K562 (cell line): ENCODE measurements at regions not wholly inside any gene's neighbourhood (a gene's known extent, or its start where the extent isn't known, plus 50 kb on each side); places are given as distances from the start of the nearest gene placed in this dataset.

ENCODE experiments used
- ATAC-seq: fragments of 200-7000 bp; cut with Tn5 transposase; 3 replicates; pipeline ENCODE4 v1.9.1; 2020; ENCODE audit warnings: moderate library complexity
- BruUV-seq: library from RNA; stranded (reverse); fragments of 400-500 nt; replicated peaks from 2 replicates; lab custom pipeline; 2021; lab: Mats Ljungman, UMichigan
- CTCF ChIA-PET: fragments of 300-600 bp; formaldehyde crosslinking; extraction: SDS; loops from one replicate; lab custom pipeline; 2021; ENCODE audit warnings: low intra/inter-chr PET ratio; lab: Yijun Ruan, JAX
- POLR2A ChIA-PET: fragments of 300-600, 350-650 bp; sonication (Branson Sonifier 250); formaldehyde crosslinking; extraction: SDS; loops from one replicate; lab custom pipeline; 2021; ENCODE audit warnings: antibody characterized with exemption, inconsistent platforms; lab: Yijun Ruan, JAX
- DNase-seq, 4 experiments: peaks; one replicate each; pipeline versions ENCODE4 v3.0.0 to v3.0.0-alpha.2; 2011 to 2018; ENCODE audit warnings: low spot score in 3 of 4, mixed read lengths in 3 of 4; ENCODE audit errors: extremely low read depth in 1 of 4
- FAIRE-seq: peaks from 2 replicates; lab custom pipeline; 2011; peaks lifted over from hg19 to GRCh38; lab: Jason Lieb, UNC
- H2AFZ ChIP-seq: 2 replicates; pipeline ENCODE4 v1.6.0; 2011; ENCODE audit warnings: low read depth, low read length, control low read depth, inconsistent platforms
- H3K27ac ChIP-seq: fragments of 200-600 bp; 3 replicates; pipeline ENCODE4 v1.8.0; 2011; ENCODE audit warnings: low read depth, mild to moderate bottlenecking, control low read depth, inconsistent platforms, low read length, moderate library complexity, mixed read lengths; ENCODE audit errors: extremely low read depth
- H3K27me3 ChIP-seq, 2 experiments: fragments of 300-600 bp in 1 of 2; 2 replicates in 1 of 2; 3 replicates in 1 of 2; pipeline versions ENCODE4 v1.6.0 to v1.8.0; 2011; ENCODE audit warnings: inconsistent platforms in 2 of 2, low read length in 2 of 2, mild to moderate bottlenecking in 1 of 2, mixed read lengths in 1 of 2, moderate library complexity in 1 of 2; ENCODE audit not compliant: control insufficient read depth in 2 of 2, insufficient read depth in 2 of 2
- H3K36me3 ChIP-seq: fragments of 300-600 bp; 3 replicates; pipeline ENCODE4 v1.8.0; 2011; ENCODE audit warnings: mild to moderate bottlenecking, low read length, inconsistent platforms; ENCODE audit not compliant: control insufficient read depth, insufficient read depth
- H3K4me1 ChIP-seq, 2 experiments: fragments of 200-600 bp in 1 of 2; replicated peaks in 1 of 2; 2 replicates in 1 of 2; 3 replicates in 1 of 2; pipeline versions ENCODE4 v1.5.1 to v1.8.0; 2011; ENCODE audit warnings: inconsistent platforms in 2 of 2, low read length in 2 of 2, mild to moderate bottlenecking in 1 of 2, mixed read lengths in 1 of 2, moderate library complexity in 1 of 2; ENCODE audit not compliant: control insufficient read depth in 2 of 2, insufficient read depth in 2 of 2
- H3K4me2 ChIP-seq: 2 replicates; pipeline ENCODE4 v1.6.1; 2011; ENCODE audit warnings: low read length, control low read depth, inconsistent platforms, mixed read lengths; ENCODE audit not compliant: insufficient read depth
- H3K4me3 ChIP-seq: fragments of 200-600 bp; sonication (generic), shearing (Covaris generic); 2 replicates; pipeline ENCODE4 v1.5.1; 2016; ENCODE audit warnings: control low read depth, inconsistent platforms
- H3K79me2 ChIP-seq: fragments of 200-600 bp; 3 replicates; pipeline ENCODE4 v1.8.0; 2011; ENCODE audit warnings: low read length, inconsistent platforms; ENCODE audit not compliant: control insufficient read depth, insufficient read depth
- H3K9ac ChIP-seq, 2 experiments: 2 replicates each; pipeline versions ENCODE4 v1.6.0 to v1.6.1; 2011; ENCODE audit warnings: low read depth in 2 of 2, low read length in 2 of 2, control low read depth in 1 of 2, inconsistent platforms in 1 of 2, mild to moderate bottlenecking in 1 of 2, mixed read lengths in 1 of 2; ENCODE audit not compliant: insufficient read depth in 1 of 2
- H3K9me1 ChIP-seq: one replicate; pipeline ENCODE4 v1.6.0; 2011; ENCODE audit warnings: inconsistent platforms, mild to moderate bottlenecking, low read length, moderate library complexity; ENCODE audit not compliant: control insufficient read depth, insufficient read depth
- H3K9me3 ChIP-seq: replicated peaks from 2 replicates; pipeline ENCODE4 v1.5.1; 2011; ENCODE audit warnings: low read depth, low read length, inconsistent platforms; ENCODE audit not compliant: control insufficient read depth, insufficient read depth
- H4K20me1 ChIP-seq: replicated peaks from 2 replicates; pipeline ENCODE4 v1.6.1; 2011; ENCODE audit warnings: low read length, inconsistent platforms, mixed read lengths; ENCODE audit not compliant: control insufficient read depth, insufficient read depth
- BCL6 ChIP-seq: fragments of 250-450 bp; sonication (Bioruptor Pico); IDR thresholded peaks from 2 replicates; pipeline ENCODE4 v1.4.0; 2020
- BDP1 ChIP-seq: IDR thresholded peaks from 3 replicates; pipeline ENCODE4 v1.6.1; 2011; ENCODE audit not compliant: insufficient read length, insufficient read depth
- BRCA1 ChIP-seq, 2 experiments: fragments of 450-650 bp in 1 of 2; sonication (generic) in 1 of 2; formaldehyde crosslinking in 1 of 2; IDR thresholded peaks; 2 replicates each; pipeline versions ENCODE4 v1.5.0 to v1.6.1; 2017 to 2020; ENCODE audit warnings: mild to moderate bottlenecking in 1 of 2, missing genetic modification reagents in 1 of 2
- CCNT2 ChIP-seq: IDR thresholded peaks from 2 replicates; pipeline ENCODE4 v1.6.1; 2011; ENCODE audit warnings: borderline replicate concordance, low read depth, mild to moderate bottlenecking, moderate library complexity, mixed read lengths, low read length; ENCODE audit not compliant: insufficient read length; ENCODE audit errors: extremely low read depth
- CEBPB ChIP-seq: fragments of 450-650 bp; IDR thresholded peaks from 2 replicates; pipeline ENCODE4 v1.6.1; 2016; ENCODE audit warnings: missing genetic modification characterization, missing compliant biosample characterization
- CTCF ChIP-seq, 3 experiments: IDR thresholded peaks in 2 of 3; conservative IDR thresholded peaks in 1 of 3; 2 replicates each; pipeline ENCODE4 v1.5.1; 2011 to 2012; ENCODE audit warnings: low read length in 3 of 3, mild to moderate bottlenecking in 3 of 3, control low read depth in 2 of 3, improper control_type of control experiment in 1 of 3, inconsistent platforms in 1 of 3, low read depth in 1 of 3, mixed read lengths in 1 of 3, moderate library complexity in 1 of 3; ENCODE audit not compliant: insufficient read depth in 2 of 3
- MAFK ChIP-seq: IDR thresholded peaks from 2 replicates; pipeline ENCODE4 v1.6.1; 2011; ENCODE audit warnings: low read length, improper control_type of control experiment
- MYC ChIP-seq, 2 experiments: fragments of 250-450 bp in 1 of 2; sonication (Bioruptor Pico) in 1 of 2; IDR thresholded peaks; 2 replicates each; pipeline versions ENCODE4 v1.5.1 to v1.6.1; 2012 to 2021; ENCODE audit warnings: low read depth in 2 of 2, borderline replicate concordance in 1 of 2, improper control_type of control experiment in 1 of 2, low read length in 1 of 2, mild to moderate bottlenecking in 1 of 2, moderate library complexity in 1 of 2
- SOX6 ChIP-seq: fragments of 450-650 bp; IDR thresholded peaks from 2 replicates; pipeline ENCODE4 v1.6.1; 2014; ENCODE audit warnings: mild to moderate bottlenecking
- TAF7 ChIP-seq: fragments of 450-650 bp; IDR thresholded peaks from 2 replicates; pipeline ENCODE4 v1.6.1; 2016; ENCODE audit warnings: missing genetic modification characterization, missing compliant biosample characterization
- ZBTB26 ChIP-seq: fragments of 450-650 bp; formaldehyde crosslinking; IDR thresholded peaks from 2 replicates; pipeline ENCODE4 v1.4.0; 2022; ENCODE audit warnings: missing genetic modification characterization
- ZNF24 ChIP-seq: fragments of 450-650 bp; IDR thresholded peaks from 2 replicates; pipeline ENCODE4 v1.6.1; 2016
- WGBS: fragments of 100-300 bp; shearing (Covaris generic); methylation state at CpG from one replicate; pipeline ENCODE4 v1.1.6; 2016; ENCODE audit warnings: low coverage, mixed read lengths; ENCODE audit not compliant: insufficient coverage; ENCODE audit errors: missing lambda C conversion rate; 5-methylcytosine and 5-hydroxymethylcytosine counted together
- in situ Hi-C: fragments of 300-500 bp; cut with MboI; formaldehyde crosslinking; loops from 4 replicates; pipeline ENCODE4 v1.15.0; 2018; ENCODE audit warnings: inconsistent platforms, mixed read lengths
- intact Hi-C: fragments of 100-400 bp; cut with micrococcal nuclease; formaldehyde crosslinking; loops from 2 replicates; pipeline ENCODE4 v1.14.2; 2022

- peak; percentile 77 for ATAC-seq
- H3K4me2 ChIP-seq, result no peak overlapping the region
- no peaks in the 10 kb centered on the region for H4K20me1 ChIP-seq
- H3K4me1 ChIP-seq, result no peaks in the 10 kb centered on the region
- H2AFZ ChIP-seq, result no peak overlapping the region
- H3K27me3 ChIP-seq, result peaks cover 17 to 18% of the 10 kb centered on the region in 2 experiments; a peak in 4 of 5 replicates
- H3K27ac ChIP-seq, result no peak overlapping the region
- H3K36me3 ChIP-seq, result no peaks in the 10 kb centered on the region
- no peak overlapping the region for H3K9ac ChIP-seq
- no TSS peak for BruUV-seq
- in situ Hi-C loops, result no loop called here
- CTCF ChIA-PET, result interaction anchor here (0.5 kb wide), 1 partner anchor 1153 kb away, joined by 3 read pairs; no protein-coding TSS in a partner anchor
- no peaks in the 10 kb centered on the region for H3K9me3 ChIP-seq
- FAIRE-seq, result peak; percentile 60
- peak in 1 of 4 experiments; percentile 25 for DNase-seq
- intact Hi-C loops, result no loop called here
- 0% methylated on average over 2 of the region's 2 CpGs for WGBS
- no peaks in the 10 kb centered on the region for H3K79me2 ChIP-seq
- no peak overlapping the region for H3K4me3 ChIP-seq
- H3K9me1 ChIP-seq, result no peaks in the 10 kb centered on the region
- POLR2A ChIA-PET, result interaction anchor here (0.7 kb wide), 1 partner anchor 24 kb away, joined by 3 read pairs; no protein-coding TSS in a partner anchor
- TF ChIP-seq BCL6 (CRISPR knock-in tag) (no peak), BRCA1 (IDR thresholded peaks at IDR 0.05) (no peak), BRCA1 (CRISPR knock-in tag; IDR thresholded peaks at IDR 0.05) (no peak), MYC (IDR thresholded peaks at IDR 0.05; ENCODE audit: low read depth, low read length) (no peak), MYC (CRISPR knock-in tag; IDR thresholded peaks at IDR 0.05; ENCODE audit: borderline replicate concordance, low read depth) (no peak), BDP1 (no peak), CEBPB (tag) (no peak), CTCF (IDR thresholded peaks at IDR 0.05 in 2 of 3, conservative IDR thresholded peaks at IDR 0.05 in 1 of 3; ENCODE audit: insufficient read depth in 2 of 3, low read depth in 1 of 3, low read length in 3 of 3) (peak; percentile 28 to 40 (median 30); a peak in 3 of 6 replicates), CCNT2 (no peak), MAFK (no peak), SOX6 (no peak), ZNF24 (no peak), ZBTB26 (CRISPR knock-in tag) (no peak), TAF7 (tag) (no peak)
These were observed 124.5 kb downstream of the VAPA start for GRCh38 chr18:10038268-10038667.
